Esophagus muscularis mucosa (tissue), 3 donors: ENCODE measurements at regions not wholly inside any gene's neighbourhood (a gene's known extent, or its start where the extent isn't known, plus 50 kb on each side); places are given as distances from the start of the nearest gene placed in this dataset.

ENCODE experiments used
- CTCF ChIP-seq, 3 experiments: fragments of 200-600 bp in 2 of 3; fragments of 450-650 bp in 1 of 3; sonication (generic) in 2 of 3; IDR thresholded peaks; one replicate each; pipeline ENCODE4 v1.5.1; 2017 to 2019; ENCODE audit warnings: antibody characterized with exemption in 3 of 3, mild to moderate bottlenecking in 2 of 3, moderate library complexity in 1 of 3
- POLR2A ChIP-seq: fragments of 450-650 bp; IDR thresholded peaks from one replicate; pipeline ENCODE4 v1.6.1; 2017; ENCODE audit warnings: antibody characterized with exemption, moderate library complexity, mild to moderate bottlenecking, low read depth
- POLR2AphosphoS5 ChIP-seq, 2 donors: sonication (generic); formaldehyde crosslinking; IDR thresholded peaks; one replicate each; pipeline ENCODE4 v1.6.1; 2017; ENCODE audit warnings: antibody characterized with exemption in 2 of 2

GRCh38 chrX:39974270-39974669 is 123.5 kb downstream of the BCOR start:
- TF ChIP-seq CTCF (IDR thresholded peaks at IDR 0.05) = no peak
- TF ChIP-seq POLR2AphosphoS5 (IDR thresholded peaks at IDR 0.05) = no peak
- no peak for TF ChIP-seq POLR2A
